ENCODE measurements at regions not wholly inside any gene's neighbourhood (a gene's known extent, or its start where the extent isn't known, plus 50 kb on each side); places are given as distances from the start of the nearest gene placed in this dataset.
"Not testable (repeated sequence)": the region's sequence is repeated elsewhere in the genome, so short reads cannot be mapped to it uniquely, and the experiment has no call there.

DNA sequence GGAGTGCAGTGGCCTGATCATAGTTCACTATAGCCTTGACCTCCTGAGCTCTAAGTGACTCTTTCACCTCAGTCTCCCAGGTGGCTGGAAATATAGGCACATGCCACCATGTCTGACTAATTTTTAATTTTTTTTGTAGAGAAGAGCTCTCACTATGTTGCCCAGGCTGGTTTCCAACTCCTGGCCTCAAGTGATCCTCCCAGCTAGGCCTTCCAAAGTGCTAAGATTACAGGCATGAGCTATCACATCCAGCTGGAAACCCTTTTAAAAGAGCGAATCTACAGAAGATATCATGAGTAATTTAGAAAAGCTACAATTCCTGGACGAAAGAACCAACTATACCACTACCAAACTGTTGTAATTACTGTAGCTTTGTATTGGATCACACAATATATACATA is 394.4 kb upstream of the AUTS2 start:
- H3K27ac Mint-ChIP-seq = no peak overlapping the region
- no peak overlapping the region for H3K4me3 Mint-ChIP-seq
- no peaks in the 10 kb centered on the region for H3K27me3 Mint-ChIP-seq
- H3K36me3 Mint-ChIP-seq = no peaks in the 10 kb centered on the region
- peaks cover 10% of the 10 kb centered on the region for H3K9me3 Mint-ChIP-seq
- H3K4me1 Mint-ChIP-seq = peaks cover 19% of the 10 kb centered on the region

DNA sequence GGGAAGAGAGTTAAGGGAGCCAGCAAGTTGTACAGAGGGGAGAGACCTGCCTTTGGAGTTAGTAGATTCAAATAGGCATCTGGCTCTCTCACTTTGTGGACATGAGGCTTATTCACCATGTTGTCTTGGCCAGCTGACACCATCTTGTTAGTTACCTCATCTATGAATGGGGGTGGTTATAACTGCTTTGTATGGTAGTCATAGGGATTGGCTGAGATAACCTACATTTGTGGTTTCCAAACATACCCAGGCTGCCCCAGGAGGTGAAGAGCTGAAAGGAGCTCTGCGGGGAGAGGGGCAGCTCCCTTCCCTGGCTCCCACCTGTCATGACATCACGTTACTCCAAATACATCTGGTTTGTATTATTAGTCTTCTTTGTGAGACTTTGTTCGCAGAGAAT is 393.3 kb upstream of the AUTS2 start:
- Mint-ChIP-seq H3K27me3 (no peaks in the 10 kb centered on the region), H3K9me3 (peaks cover 7% of the 10 kb centered on the region), H3K27ac (no peak overlapping the region), H3K36me3 (no peaks in the 10 kb centered on the region), H3K4me1 (peaks cover 9% of the 10 kb centered on the region), H3K4me3 (no peak overlapping the region)

DNA sequence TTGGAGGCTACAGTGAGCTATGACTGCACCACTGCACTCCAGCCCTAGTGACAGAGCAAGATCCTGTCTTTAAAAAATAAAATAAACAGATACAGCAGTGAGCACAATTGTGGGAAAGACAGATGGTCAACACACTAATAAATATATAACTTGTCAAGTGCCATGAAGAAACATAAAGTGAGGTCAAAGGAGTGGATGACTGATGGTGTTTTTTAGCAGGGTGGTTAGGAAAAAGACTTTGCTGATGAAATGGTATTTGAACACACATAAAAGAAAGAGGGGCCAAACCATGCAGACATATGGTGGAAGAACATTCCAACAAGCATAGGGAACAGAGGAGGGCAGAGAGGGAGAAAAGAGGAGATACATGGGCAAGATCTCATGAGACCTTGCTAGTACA is 392.7 kb upstream of the AUTS2 start:
- Mint-ChIP-seq H3K36me3 (no peaks in the 10 kb centered on the region), H3K9me3 (peaks cover 5% of the 10 kb centered on the region), H3K4me3 (no peak overlapping the region), H3K27ac (no peak overlapping the region), H3K4me1 (peaks cover 5% of the 10 kb centered on the region), H3K27me3 (no peaks in the 10 kb centered on the region)

GRCh38 chr7:69208276-69208675 is 390.0 kb upstream of the AUTS2 start:
- no peaks in the 10 kb centered on the region for H3K27me3 Mint-ChIP-seq
- no peaks in the 10 kb centered on the region for H3K36me3 Mint-ChIP-seq
- no peak overlapping the region for H3K27ac Mint-ChIP-seq
- H3K4me3 Mint-ChIP-seq = no peak overlapping the region
- no peaks in the 10 kb centered on the region for H3K4me1 Mint-ChIP-seq
- H3K9me3 Mint-ChIP-seq = no peaks in the 10 kb centered on the region

DNA sequence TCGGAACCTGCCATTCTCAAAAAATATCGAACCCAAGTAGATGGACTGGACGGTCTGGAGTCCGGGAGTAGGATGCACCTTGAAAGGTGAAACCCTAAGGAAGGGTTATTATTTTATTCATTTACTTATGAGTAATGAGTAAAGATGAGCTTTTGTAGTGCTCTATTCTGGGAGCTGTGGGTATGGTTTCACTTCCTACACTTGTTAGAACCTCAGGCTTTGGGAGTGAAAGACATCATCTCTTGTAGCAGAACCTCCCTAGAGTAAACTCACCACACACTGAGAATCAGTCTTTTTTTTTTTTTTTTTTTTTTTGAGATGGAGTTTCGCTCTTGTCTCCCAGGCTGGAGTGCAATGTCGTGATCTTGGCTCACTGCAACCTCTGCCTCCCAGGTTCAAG is 389.4 kb upstream of the AUTS2 start:
- H3K27ac Mint-ChIP-seq = no peak overlapping the region
- no peak overlapping the region for H3K4me3 Mint-ChIP-seq
- no peaks in the 10 kb centered on the region for H3K36me3 Mint-ChIP-seq

GRCh38 chr7:69211336-69211735 is 386.9 kb upstream of the AUTS2 start:
- Mint-ChIP-seq H3K27me3 (no peaks in the 10 kb centered on the region), H3K9me3 (no peaks in the 10 kb centered on the region), H3K36me3 (no peaks in the 10 kb centered on the region), H3K4me1 (no peaks in the 10 kb centered on the region), H3K27ac (no peak overlapping the region), H3K4me3 (no peak overlapping the region)

More for the DNA sequence above, 389.4 kb upstream of the AUTS2 start:
- Mint-ChIP-seq H3K27me3 (no peaks in the 10 kb centered on the region), H3K4me1 (no peaks in the 10 kb centered on the region), H3K9me3 (no peaks in the 10 kb centered on the region)

DNA sequence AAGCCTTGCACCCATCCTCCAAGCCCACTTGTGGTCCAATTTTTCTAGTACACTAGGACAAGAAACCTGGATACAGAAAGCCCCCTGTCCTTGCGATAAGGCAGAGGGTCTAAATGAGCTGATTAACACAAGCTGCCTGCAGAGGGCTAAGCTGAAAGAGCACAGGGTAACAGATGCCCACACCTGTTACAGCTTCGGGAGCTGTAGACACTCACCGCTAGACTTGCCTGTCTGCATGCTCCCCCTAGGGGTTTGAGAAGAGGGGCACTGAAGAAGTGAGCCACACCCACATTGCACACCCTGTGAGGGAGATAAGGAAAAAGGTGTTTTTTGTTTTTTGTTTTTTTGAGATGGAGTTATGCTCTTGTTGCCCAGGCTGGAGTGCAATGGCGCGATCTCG is 386.5 kb upstream of the AUTS2 start:
- Mint-ChIP-seq H3K27me3 (no peaks in the 10 kb centered on the region), H3K4me1 (no peaks in the 10 kb centered on the region), H3K27ac (no peak overlapping the region), H3K9me3 (no peaks in the 10 kb centered on the region), H3K36me3 (no peaks in the 10 kb centered on the region), H3K4me3 (no peak overlapping the region)

GRCh38 chr7:69213878-69214277 is 384.4 kb upstream of the AUTS2 start:
- Mint-ChIP-seq H3K27ac (no peak overlapping the region), H3K36me3 (no peaks in the 10 kb centered on the region), H3K9me3 (no peaks in the 10 kb centered on the region), H3K27me3 (no peaks in the 10 kb centered on the region), H3K4me1 (no peaks in the 10 kb centered on the region), H3K4me3 (no peak overlapping the region)

DNA sequence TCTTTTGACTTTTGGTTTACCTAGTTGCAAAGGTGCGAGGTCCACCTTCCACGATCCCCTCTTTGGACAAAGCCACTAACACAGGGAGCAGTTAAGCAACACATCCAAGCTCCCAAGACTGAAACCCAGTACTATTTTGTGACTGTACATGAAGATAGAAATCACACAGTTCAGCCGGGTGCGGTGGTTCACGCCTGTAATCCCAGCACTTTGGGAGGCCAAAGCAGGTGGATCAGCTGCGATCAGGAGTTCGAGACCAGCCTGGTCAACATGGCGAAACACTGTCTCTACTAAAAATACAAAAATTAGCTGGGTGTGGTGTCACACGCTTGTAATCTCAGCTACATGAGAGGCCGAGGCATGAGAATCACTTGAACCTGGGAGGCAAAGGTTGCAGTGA is 382.8 kb upstream of the AUTS2 start:
- not testable (repeated sequence) for H3K36me3 Mint-ChIP-seq, H3K27ac Mint-ChIP-seq, H3K27me3 Mint-ChIP-seq, H3K4me1 Mint-ChIP-seq, H3K9me3 Mint-ChIP-seq, H3K4me3 Mint-ChIP-seq

GRCh38 chr7:69217516-69218350 is 380.5 kb upstream of the AUTS2 start:
- Mint-ChIP-seq H3K27me3 (no peaks in the 10 kb centered on the region), H3K36me3 (no peaks in the 10 kb centered on the region), H3K9me3 (no peaks in the 10 kb centered on the region), H3K4me3 (no peak overlapping the region), H3K4me1 (no peaks in the 10 kb centered on the region), H3K27ac (no peak overlapping the region)

DNA sequence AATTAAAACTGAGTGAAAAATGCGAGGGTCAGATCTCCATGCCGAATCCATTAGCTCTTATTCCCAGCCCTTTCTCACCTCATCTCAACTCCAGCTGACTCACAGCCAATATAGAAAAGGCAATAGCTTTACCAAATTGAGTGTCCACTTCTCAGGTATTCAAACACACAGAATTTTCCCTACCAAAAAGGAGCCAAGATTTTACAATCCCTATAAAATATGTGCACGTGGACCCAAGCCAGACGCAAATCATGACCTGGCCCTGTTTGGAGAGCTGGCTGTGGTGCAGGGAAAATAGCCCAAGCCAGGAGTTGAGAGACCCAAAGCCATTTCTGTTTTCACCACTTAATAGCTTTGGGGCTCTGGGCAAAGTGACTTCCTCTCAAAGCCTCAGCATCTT is 379.7 kb upstream of the AUTS2 start:
- no peak overlapping the region for H3K27ac Mint-ChIP-seq
- H3K36me3 Mint-ChIP-seq = no peaks in the 10 kb centered on the region
- H3K9me3 Mint-ChIP-seq = no peaks in the 10 kb centered on the region
- no peaks in the 10 kb centered on the region for H3K27me3 Mint-ChIP-seq
- H3K4me3 Mint-ChIP-seq = no peak overlapping the region
- no peaks in the 10 kb centered on the region for H3K4me1 Mint-ChIP-seq

DNA sequence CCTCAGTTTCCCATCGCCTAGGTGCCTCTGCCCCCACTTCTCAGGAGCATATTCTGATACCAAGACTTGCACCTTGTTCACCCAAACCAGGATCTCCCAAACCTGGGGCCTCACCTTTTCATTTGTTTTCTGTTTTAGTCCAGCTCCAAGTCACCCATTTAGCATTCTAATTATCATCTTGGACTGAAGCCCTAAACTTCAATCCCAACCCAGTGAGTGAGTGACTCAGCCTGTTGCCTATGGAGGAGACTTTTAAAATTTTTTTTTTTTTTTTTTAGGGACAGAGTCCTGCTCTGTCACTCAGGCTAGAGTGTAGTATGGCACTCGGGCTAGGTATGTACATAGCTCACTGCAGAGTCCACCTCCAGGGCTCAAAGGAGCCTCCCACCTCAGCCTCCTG is 378.9 kb upstream of the AUTS2 start:
- no peaks in the 10 kb centered on the region for H3K4me1 Mint-ChIP-seq
- H3K27ac Mint-ChIP-seq = no peak overlapping the region
- H3K4me3 Mint-ChIP-seq = no peak overlapping the region
- no peaks in the 10 kb centered on the region for H3K36me3 Mint-ChIP-seq
- H3K27me3 Mint-ChIP-seq = no peaks in the 10 kb centered on the region
- no peaks in the 10 kb centered on the region for H3K9me3 Mint-ChIP-seq

- Mint-ChIP-seq H3K27me3 (no peaks in the 10 kb centered on the region), H3K9me3 (no peaks in the 10 kb centered on the region), H3K27ac (no peak overlapping the region), H3K4me3 (no peak overlapping the region), H3K36me3 (no peaks in the 10 kb centered on the region), H3K4me1 (no peaks in the 10 kb centered on the region)
Observed at GRCh38 chr7:69225259-69225943, 372.9 kb upstream of the AUTS2 start.

DNA sequence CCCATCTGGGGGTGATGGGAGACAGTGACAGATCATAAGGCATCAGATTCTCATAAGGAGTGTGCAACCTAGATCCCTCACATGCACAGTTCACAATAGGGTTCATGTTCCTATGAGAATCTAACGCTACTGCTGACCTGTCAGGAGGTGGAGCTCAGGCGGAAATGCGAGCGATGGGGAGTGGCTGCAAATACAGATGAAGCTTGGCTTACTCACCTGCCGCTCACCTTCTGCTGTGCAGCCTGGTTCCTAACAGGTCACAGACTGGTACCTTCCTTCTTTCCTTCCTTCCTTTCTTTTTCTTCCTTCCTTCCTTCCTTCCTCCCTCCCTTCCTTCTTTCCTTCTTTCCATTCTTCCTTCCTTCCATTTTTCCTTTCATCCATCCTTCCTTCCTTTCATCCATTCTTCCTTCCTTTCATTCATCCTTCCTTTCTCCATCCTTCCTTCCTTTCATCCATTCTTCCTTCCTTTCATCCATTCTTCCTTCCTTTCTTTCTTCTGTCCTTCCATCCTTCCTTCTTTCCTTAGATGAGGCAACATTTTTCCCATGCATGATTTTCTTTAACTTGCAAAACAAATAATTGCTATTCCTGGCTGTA is 370.0 kb upstream of the AUTS2 start:
- Mint-ChIP-seq H3K27ac (no peak overlapping the region), H3K36me3 (no peaks in the 10 kb centered on the region), H3K4me1 (no peaks in the 10 kb centered on the region), H3K4me3 (no peak overlapping the region), H3K27me3 (no peaks in the 10 kb centered on the region), H3K9me3 (no peaks in the 10 kb centered on the region)

DNA sequence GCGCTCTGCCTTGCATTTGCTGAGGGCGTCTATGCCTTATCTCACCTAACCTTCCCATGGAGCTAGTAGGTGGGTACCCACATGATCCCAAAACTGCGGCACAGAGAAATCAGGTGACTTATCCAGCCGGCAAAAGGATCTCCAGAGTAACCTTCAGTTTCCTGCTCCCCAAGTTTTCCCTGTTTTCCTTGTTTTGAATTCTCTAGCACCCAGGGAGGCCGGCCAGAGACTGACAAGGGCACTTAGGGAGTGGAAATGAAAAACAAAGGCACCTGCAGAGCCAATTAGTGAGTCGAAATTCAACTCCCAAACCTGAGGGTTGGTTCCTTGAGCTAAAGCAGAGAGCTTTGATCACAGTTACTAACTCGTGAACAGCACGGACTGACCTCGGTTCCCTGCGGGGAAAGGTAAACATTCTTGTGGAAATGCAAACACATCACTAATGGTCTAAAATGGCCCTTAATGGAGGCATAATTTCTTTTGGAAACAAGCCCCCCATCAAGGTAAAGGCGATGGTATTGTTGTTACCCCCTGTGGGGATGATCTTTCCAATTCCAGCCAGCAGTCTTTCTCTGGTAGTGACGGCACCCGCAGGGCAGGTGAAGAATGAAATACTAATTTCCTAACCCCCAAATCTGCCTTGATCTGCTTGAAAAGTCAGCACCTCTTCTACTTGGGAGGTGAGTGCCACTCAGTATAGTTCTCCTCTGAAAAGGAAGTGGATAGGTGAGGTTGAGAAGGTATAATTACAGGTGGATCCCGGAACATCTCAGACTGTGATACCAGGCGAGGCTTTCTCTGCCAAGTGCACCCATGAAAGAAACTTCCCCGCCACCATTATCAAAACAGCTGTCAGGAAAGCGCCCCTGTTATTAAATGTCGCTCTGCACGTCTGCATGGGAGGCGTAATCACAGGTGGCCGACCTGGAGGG is 365.6 kb upstream of the AUTS2 start:
- Mint-ChIP-seq H3K4me1 (no peaks in the 10 kb centered on the region), H3K27ac (no peak overlapping the region), H3K36me3 (no peaks in the 10 kb centered on the region), H3K27me3 (no peaks in the 10 kb centered on the region), H3K4me3 (no peak overlapping the region), H3K9me3 (no peaks in the 10 kb centered on the region)
